Astrocyte (in vitro differentiated cells and primary cell): ENCODE measurements at regions not wholly inside any gene's neighbourhood (a gene's known extent, or its start where the extent isn't known, plus 50 kb on each side); places are given as distances from the start of the nearest gene placed in this dataset.

Experiments used
- EZH2 ChIP-seq: IDR thresholded peaks from 2 replicates; pipeline ENCODE4 v1.6.1; 2012; ENCODE audit warnings: mild to moderate bottlenecking, low read length, inconsistent platforms; ENCODE audit not compliant: insufficient read depth
- TF ChIP-seq, protein P1 (sequence below): IDR thresholded peaks from 2 replicates; pipeline ENCODE4 v1.5.1; 2011; ENCODE audit warnings: low read depth, mild to moderate bottlenecking, inconsistent platforms, low read length, moderate library complexity; ENCODE audit not compliant: insufficient read depth

DNA sequence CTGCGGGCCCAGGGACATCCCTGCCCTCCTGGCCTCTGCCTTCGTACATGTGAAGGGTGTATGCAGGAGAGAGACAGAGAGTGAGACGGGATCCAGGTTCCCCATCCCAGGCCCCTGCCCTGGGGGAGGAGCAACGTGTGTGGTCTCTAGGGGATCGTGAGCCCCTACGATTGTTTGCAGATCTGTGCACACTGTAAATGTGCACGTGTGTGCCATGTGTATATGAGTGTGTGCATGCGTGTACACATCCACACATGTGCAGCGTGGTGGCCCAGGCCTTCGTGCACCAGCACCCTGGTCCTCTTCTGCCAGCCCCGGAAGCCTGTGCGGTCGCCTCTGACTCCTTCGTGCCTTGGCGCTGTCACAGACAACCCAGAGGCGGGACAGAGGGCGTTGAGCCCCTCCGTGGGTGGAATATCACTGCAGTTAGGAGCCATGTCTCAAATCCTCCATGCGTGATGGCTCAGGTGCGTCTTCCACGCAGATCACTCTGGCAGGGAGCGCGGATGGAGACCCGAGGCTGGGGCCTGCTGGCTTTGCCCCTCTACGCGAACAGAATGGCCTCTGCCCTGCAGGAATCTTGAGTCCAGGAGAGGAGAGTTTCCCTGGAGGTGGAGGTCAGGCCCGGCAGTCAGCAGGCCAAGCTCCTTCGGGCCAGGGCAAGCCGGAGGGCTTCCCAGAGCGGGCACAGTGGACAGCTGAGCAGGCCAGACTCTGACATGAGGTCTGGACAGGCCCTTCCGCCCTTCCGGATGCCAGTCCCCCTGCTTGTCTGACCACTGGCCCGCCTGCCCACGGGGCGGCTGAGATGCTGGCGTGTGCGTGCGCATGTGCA is 97.5 kb downstream of the UNCX start:
- TF ChIP-seq, protein P1, sequence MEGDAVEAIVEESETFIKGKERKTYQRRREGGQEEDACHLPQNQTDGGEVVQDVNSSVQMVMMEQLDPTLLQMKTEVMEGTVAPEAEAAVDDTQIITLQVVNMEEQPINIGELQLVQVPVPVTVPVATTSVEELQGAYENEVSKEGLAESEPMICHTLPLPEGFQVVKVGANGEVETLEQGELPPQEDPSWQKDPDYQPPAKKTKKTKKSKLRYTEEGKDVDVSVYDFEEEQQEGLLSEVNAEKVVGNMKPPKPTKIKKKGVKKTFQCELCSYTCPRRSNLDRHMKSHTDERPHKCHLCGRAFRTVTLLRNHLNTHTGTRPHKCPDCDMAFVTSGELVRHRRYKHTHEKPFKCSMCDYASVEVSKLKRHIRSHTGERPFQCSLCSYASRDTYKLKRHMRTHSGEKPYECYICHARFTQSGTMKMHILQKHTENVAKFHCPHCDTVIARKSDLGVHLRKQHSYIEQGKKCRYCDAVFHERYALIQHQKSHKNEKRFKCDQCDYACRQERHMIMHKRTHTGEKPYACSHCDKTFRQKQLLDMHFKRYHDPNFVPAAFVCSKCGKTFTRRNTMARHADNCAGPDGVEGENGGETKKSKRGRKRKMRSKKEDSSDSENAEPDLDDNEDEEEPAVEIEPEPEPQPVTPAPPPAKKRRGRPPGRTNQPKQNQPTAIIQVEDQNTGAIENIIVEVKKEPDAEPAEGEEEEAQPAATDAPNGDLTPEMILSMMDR, result no peak
- no peak for TF ChIP-seq EZH2
